GM23248 (cell line): ENCODE measurements at regions not wholly inside any gene's neighbourhood (a gene's known extent, or its start where the extent isn't known, plus 50 kb on each side); places are given as distances from the start of the nearest gene placed in this dataset.

ENCODE experiments used
- DNase-seq: peaks from one replicate; pipeline ENCODE4 v3.0.0-alpha.2; 2015
- H2AFZ ChIP-seq: fragments of 200-600 bp; sonication (generic); 2 replicates; pipeline ENCODE4 v1.6.1; 2016; ENCODE audit warnings: antibody characterized with exemption
- H3F3A ChIP-seq: fragments of 200-600 bp; sonication (generic); 2 replicates; pipeline ENCODE4 v1.6.1; 2016; ENCODE audit warnings: mild to moderate bottlenecking, antibody characterized with exemption, mixed run types; ENCODE audit not compliant: insufficient read depth
- H3K27ac ChIP-seq: fragments of 200-600 bp; sonication (generic); 2 replicates; pipeline ENCODE4 v1.5.1; 2016; ENCODE audit warnings: mild to moderate bottlenecking
- H3K27me3 ChIP-seq: fragments of 200-600 bp; sonication (generic); replicated peaks from 2 replicates; pipeline ENCODE4 v1.6.1; 2016; ENCODE audit warnings: mild to moderate bottlenecking; ENCODE audit not compliant: insufficient read depth
- H3K36me3 ChIP-seq: fragments of 200-600 bp; sonication (generic); 2 replicates; pipeline ENCODE4 v1.6.1; 2016; ENCODE audit warnings: low read depth, mild to moderate bottlenecking
- H3K4me1 ChIP-seq: fragments of 200-600 bp; sonication (generic); 2 replicates; pipeline ENCODE4 v1.6.1; 2016; ENCODE audit warnings: mild to moderate bottlenecking; ENCODE audit not compliant: insufficient read depth
- H3K4me2 ChIP-seq: fragments of 200-600 bp; sonication (generic); one replicate; pipeline ENCODE4 v1.6.1; 2016; ENCODE audit warnings: mild to moderate bottlenecking; ENCODE audit not compliant: unreplicated experiment
- H3K4me3 ChIP-seq: fragments of 200-600 bp; sonication (generic); 2 replicates; pipeline ENCODE4 v1.5.1; 2016; ENCODE audit warnings: mild to moderate bottlenecking
- H3K79me2 ChIP-seq: fragments of 200-600 bp; sonication (generic); 2 replicates; pipeline ENCODE4 v1.6.1; 2016; ENCODE audit warnings: mild to moderate bottlenecking; ENCODE audit not compliant: insufficient read depth
- H3K9ac ChIP-seq: fragments of 200-600 bp; sonication (generic); 2 replicates; pipeline ENCODE4 v1.6.1; 2016; ENCODE audit warnings: mild to moderate bottlenecking
- H3K9me2 ChIP-seq: fragments of 200-600 bp; sonication (generic); 2 replicates; pipeline ENCODE4 v1.6.1; 2016; ENCODE audit warnings: mixed run types, mild to moderate bottlenecking, moderate library complexity; ENCODE audit not compliant: insufficient read depth
- H3K9me3 ChIP-seq: fragments of 200-600 bp; sonication (generic); one replicate; pipeline ENCODE4 v1.6.1; 2017; ENCODE audit warnings: low read depth
- H4K20me1 ChIP-seq: fragments of 200-600 bp; sonication (generic); 2 replicates; pipeline ENCODE4 v1.6.0; 2016; ENCODE audit not compliant: insufficient read depth
- EZH2 ChIP-seq: fragments of 200-600 bp; sonication (generic); IDR thresholded peaks from 2 replicates; pipeline ENCODE4 v1.6.1; 2018; ENCODE audit warnings: antibody characterized with exemption, mild to moderate bottlenecking; ENCODE audit not compliant: insufficient read depth, poor library complexity, severe bottlenecking
- EZH2phosphoT487 ChIP-seq: fragments of 200-600 bp; sonication (generic); IDR thresholded peaks from 2 replicates; pipeline ENCODE4 v1.6.1; 2018; ENCODE audit warnings: antibody characterized with exemption, moderate library complexity, mild to moderate bottlenecking, low read depth; ENCODE audit not compliant: insufficient read depth
- WGBS, 2 experiments: methylation state at CpG; one replicate each; pipeline ENCODE4 v1.1.6; 2015 to 2017; ENCODE audit warnings: low lambda C conversion rate in 2 of 2, low coverage in 1 of 2; ENCODE audit errors: missing lambda C conversion rate in 2 of 2; 5-methylcytosine and 5-hydroxymethylcytosine counted together
- in situ Hi-C: fragments of 300-500 bp; cut with MboI; formaldehyde crosslinking; loops from 2 replicates; pipeline ENCODE4 v1.15.0; 2020

DNA sequence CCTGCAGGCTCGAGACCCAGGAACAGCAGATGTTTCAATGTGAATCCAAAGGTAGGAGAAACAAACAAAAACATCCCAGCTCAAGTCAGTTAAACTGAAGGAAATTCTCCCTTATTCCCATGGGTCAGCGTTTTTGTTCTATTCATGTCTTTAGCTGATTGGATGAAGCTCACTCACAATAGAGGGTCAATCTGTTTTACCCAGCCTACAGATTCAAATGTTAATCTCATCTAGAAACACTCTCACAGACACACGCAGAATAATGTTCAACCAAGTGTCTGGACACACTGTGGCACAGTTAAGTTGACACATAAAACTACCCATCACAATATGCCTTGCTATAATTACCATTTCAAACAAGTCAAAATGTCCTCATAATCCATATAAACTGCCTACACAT, 180.6 kb upstream of the CDH8 start:
- DNase-seq, result no peak
- Histone ChIP-seq H3K9me3 (no peaks in the 10 kb centered on the region), H3K27ac (no peak overlapping the region), H3K4me1 (no peaks in the 10 kb centered on the region), H4K20me1 (no peaks in the 10 kb centered on the region), H3K9ac (no peak overlapping the region), H3F3A (no peaks in the 10 kb centered on the region), H3K9me2 (no peaks in the 10 kb centered on the region), H3K4me2 (no peak overlapping the region), H2AFZ (no peak overlapping the region), H3K79me2 (no peaks in the 10 kb centered on the region), H3K27me3 (no peaks in the 10 kb centered on the region), H3K36me3 (no peaks in the 10 kb centered on the region), H3K4me3 (no peak overlapping the region)
- 4 to 16% methylated on average over 3 of the region's 3 CpGs for WGBS, 2 experiments
- in situ Hi-C loops, result no loop called here
- TF ChIP-seq EZH2phosphoT487 (no peak), EZH2 (no peak)

DNA sequence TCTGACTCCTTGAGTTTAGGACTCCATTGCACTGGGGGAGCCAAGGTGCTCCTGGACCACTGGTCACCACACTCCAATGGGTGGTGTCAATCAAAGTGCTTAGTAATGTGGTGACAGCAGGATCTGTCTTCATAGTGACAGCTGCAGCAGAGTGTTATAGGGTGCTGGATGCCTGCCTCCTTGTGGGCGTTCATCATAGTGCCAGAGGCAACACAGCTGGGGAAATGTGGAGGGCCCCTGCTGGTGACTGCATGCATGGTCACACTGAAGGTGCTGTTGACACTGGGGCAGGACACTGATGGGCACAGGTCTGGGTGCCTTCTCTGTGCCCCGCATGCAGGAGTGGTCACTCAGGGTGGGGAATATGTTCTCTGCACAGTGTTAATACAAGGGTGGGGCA, 177.5 kb upstream of the CDH8 start:
- no peak for TF ChIP-seq EZH2phosphoT487
- TF ChIP-seq EZH2, result no peak
- no peak overlapping the region for H3K4me2 ChIP-seq
- DNase-seq, result no peak
- 34 to 48% methylated on average over 2 of the region's 2 CpGs for WGBS, 2 experiments
- H3F3A ChIP-seq, result no peaks in the 10 kb centered on the region
- no peaks in the 10 kb centered on the region for H3K9me2 ChIP-seq
- H4K20me1 ChIP-seq, result no peaks in the 10 kb centered on the region
- no peak overlapping the region for H3K4me3 ChIP-seq
- H3K79me2 ChIP-seq, result no peaks in the 10 kb centered on the region
- no peaks in the 10 kb centered on the region for H3K4me1 ChIP-seq
- H3K36me3 ChIP-seq, result no peaks in the 10 kb centered on the region
- H3K27me3 ChIP-seq, result no peaks in the 10 kb centered on the region
- H3K9ac ChIP-seq, result no peak overlapping the region
- no peaks in the 10 kb centered on the region for H3K9me3 ChIP-seq
- no peak overlapping the region for H3K27ac ChIP-seq
- no peak overlapping the region for H2AFZ ChIP-seq
- in situ Hi-C loops, result no loop called here

- TF ChIP-seq EZH2 (no peak), EZH2phosphoT487 (no peak)
- Histone ChIP-seq H3K4me2 (no peak overlapping the region), H3K36me3 (no peaks in the 10 kb centered on the region), H2AFZ (no peak overlapping the region), H3K27ac (no peak overlapping the region), H3K79me2 (no peaks in the 10 kb centered on the region), H3K9me3 (no peaks in the 10 kb centered on the region), H4K20me1 (no peaks in the 10 kb centered on the region), H3K27me3 (no peaks in the 10 kb centered on the region), H3K9me2 (no peaks in the 10 kb centered on the region), H3K4me1 (no peaks in the 10 kb centered on the region), H3K4me3 (no peak overlapping the region), H3K9ac (no peak overlapping the region), H3F3A (no peaks in the 10 kb centered on the region)
- in situ Hi-C loops, result no loop called here
- 35 to 41% methylated on average over 4 of the region's 4 CpGs for WGBS, 2 experiments
- no peak for DNase-seq
These were observed 172.7 kb upstream of the CDH8 start for GRCh38 chr16:62208934-62209333.

DNA sequence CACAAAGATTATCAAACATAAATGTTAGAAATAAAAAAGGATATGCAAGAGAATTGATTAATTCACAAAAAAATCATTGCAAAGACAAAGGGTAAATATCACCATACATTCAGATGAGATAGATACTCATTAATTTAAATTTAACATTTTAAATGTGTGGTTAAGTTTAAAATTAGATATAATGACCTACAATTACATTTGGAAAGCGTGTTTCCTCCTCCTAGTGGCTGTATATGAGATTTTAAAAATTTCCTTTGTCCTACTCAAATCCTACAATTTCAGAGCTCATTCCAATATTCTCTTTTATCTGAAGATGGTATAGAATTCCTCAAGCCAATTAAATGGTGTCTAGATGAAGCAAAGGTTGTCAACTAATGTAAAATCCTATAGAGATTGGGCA, 169.2 kb upstream of the CDH8 start:
- no peak overlapping the region for H3K9ac ChIP-seq
- no peaks in the 10 kb centered on the region for H3K79me2 ChIP-seq
- H3K27ac ChIP-seq, result no peak overlapping the region
- no peak overlapping the region for H3K4me3 ChIP-seq
- TF ChIP-seq EZH2phosphoT487, result no peak
- TF ChIP-seq EZH2, result no peak
- H3K27me3 ChIP-seq, result no peaks in the 10 kb centered on the region
- no peaks in the 10 kb centered on the region for H3K9me3 ChIP-seq
- no peak for DNase-seq
- in situ Hi-C loops, result no loop called here
- WGBS, 2 experiments, result 0 to 4% methylated on average over 1 of the region's 1 CpG
- H4K20me1 ChIP-seq, result no peaks in the 10 kb centered on the region
- no peak overlapping the region for H3K4me2 ChIP-seq
- H3K9me2 ChIP-seq, result no peaks in the 10 kb centered on the region
- no peaks in the 10 kb centered on the region for H3K36me3 ChIP-seq
- H3F3A ChIP-seq, result no peaks in the 10 kb centered on the region
- no peaks in the 10 kb centered on the region for H3K4me1 ChIP-seq
- no peak overlapping the region for H2AFZ ChIP-seq

- no peak overlapping the region for H3K4me3 ChIP-seq
- H3K27me3 ChIP-seq, result no peaks in the 10 kb centered on the region
- H3F3A ChIP-seq, result no peaks in the 10 kb centered on the region
- no peaks in the 10 kb centered on the region for H3K79me2 ChIP-seq
- H3K9me3 ChIP-seq, result no peaks in the 10 kb centered on the region
- H3K27ac ChIP-seq, result no peak overlapping the region
- H3K4me1 ChIP-seq, result no peaks in the 10 kb centered on the region
- 32 to 40% methylated on average over 8 of the region's 8 CpGs for WGBS, 2 experiments
- H2AFZ ChIP-seq, result no peak overlapping the region
- H3K36me3 ChIP-seq, result no peaks in the 10 kb centered on the region
- no peak for TF ChIP-seq EZH2phosphoT487
- TF ChIP-seq EZH2, result no peak
- H3K9me2 ChIP-seq, result no peaks in the 10 kb centered on the region
- no peak overlapping the region for H3K9ac ChIP-seq
- no peak for DNase-seq
- no peak overlapping the region for H3K4me2 ChIP-seq
- H4K20me1 ChIP-seq, result no peaks in the 10 kb centered on the region
- in situ Hi-C loops, result no loop called here
These were observed 165.7 kb upstream of the CDH8 start for GRCh38 chr16:62201911-62202310.
